ENCODE measurements at regions not wholly inside any gene's neighbourhood (a gene's known extent, or its start where the extent isn't known, plus 50 kb on each side); places are given as distances from the start of the nearest gene placed in this dataset.

- TF ChIP-seq, protein P1, sequence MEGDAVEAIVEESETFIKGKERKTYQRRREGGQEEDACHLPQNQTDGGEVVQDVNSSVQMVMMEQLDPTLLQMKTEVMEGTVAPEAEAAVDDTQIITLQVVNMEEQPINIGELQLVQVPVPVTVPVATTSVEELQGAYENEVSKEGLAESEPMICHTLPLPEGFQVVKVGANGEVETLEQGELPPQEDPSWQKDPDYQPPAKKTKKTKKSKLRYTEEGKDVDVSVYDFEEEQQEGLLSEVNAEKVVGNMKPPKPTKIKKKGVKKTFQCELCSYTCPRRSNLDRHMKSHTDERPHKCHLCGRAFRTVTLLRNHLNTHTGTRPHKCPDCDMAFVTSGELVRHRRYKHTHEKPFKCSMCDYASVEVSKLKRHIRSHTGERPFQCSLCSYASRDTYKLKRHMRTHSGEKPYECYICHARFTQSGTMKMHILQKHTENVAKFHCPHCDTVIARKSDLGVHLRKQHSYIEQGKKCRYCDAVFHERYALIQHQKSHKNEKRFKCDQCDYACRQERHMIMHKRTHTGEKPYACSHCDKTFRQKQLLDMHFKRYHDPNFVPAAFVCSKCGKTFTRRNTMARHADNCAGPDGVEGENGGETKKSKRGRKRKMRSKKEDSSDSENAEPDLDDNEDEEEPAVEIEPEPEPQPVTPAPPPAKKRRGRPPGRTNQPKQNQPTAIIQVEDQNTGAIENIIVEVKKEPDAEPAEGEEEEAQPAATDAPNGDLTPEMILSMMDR (IDR thresholded peaks at IDR 0.05) = no peak
- no peak for TF ChIP-seq POLR2A (IDR thresholded peaks at IDR 0.05)
- no peak for TF ChIP-seq EP300 (IDR thresholded peaks at IDR 0.05)
These were observed 214.8 kb downstream of the SPCS3 start for GRCh38 chr4:176534566-176534965.
